Dedifferentiated amniotic fluid mesenchymal stem cell (primary cell): ENCODE measurements at regions not wholly inside any gene's neighbourhood (a gene's known extent, or its start where the extent isn't known, plus 50 kb on each side); places are given as distances from the start of the nearest gene placed in this dataset.
"Not testable (repeated sequence)": the region's sequence is repeated elsewhere in the genome, so short reads cannot be mapped to it uniquely, and the experiment has no call there.

Experiments
- DNase-seq: peaks from one replicate; pipeline ENCODE4 v3.0.0-alpha.2; 2016; ENCODE audit errors: extremely low spot score

GRCh38 chr3:73868688-73869315, 244.1 kb upstream of the PDZRN3 start:
- DNase-seq, result peak; percentile 62

- no peak for DNase-seq
Observed at GRCh38 chr3:73867524-73867923, 242.8 kb upstream of the PDZRN3 start.

GRCh38 chr3:73866846-73867245, 242.1 kb upstream of the PDZRN3 start:
- DNase-seq, result no peak

GRCh38 chr3:73863546-73864079, 238.9 kb upstream of the PDZRN3 start:
- no peak for DNase-seq

- no peak for DNase-seq
Observed at GRCh38 chr3:73855813-73856212, 231.1 kb upstream of the PDZRN3 start.

GRCh38 chr3:73848173-73848906, 223.6 kb upstream of the PDZRN3 start:
- DNase-seq, result peak; percentile 31

- no peak for DNase-seq
Observed at GRCh38 chr3:73846951-73847350, 222.2 kb upstream of the PDZRN3 start.

- DNase-seq, result no peak
Observed at GRCh38 chr3:73839032-73839431, 214.3 kb upstream of the PDZRN3 start.

- no peak for DNase-seq
Observed at GRCh38 chr3:73835945-73836344, 211.2 kb upstream of the PDZRN3 start.

GRCh38 chr3:73832426-73832825, 207.7 kb upstream of the PDZRN3 start:
- DNase-seq, result no peak

GRCh38 chr3:73828348-73828747, 203.6 kb upstream of the PDZRN3 start:
- DNase-seq, result no peak

- no peak for DNase-seq
Observed at GRCh38 chr3:73827725-73828211, 203.0 kb upstream of the PDZRN3 start.

GRCh38 chr3:73827204-73827603, 202.5 kb upstream of the PDZRN3 start:
- no peak for DNase-seq

GRCh38 chr3:73820896-73821295, 196.2 kb upstream of the PDZRN3 start:
- DNase-seq, result not testable (repeated sequence)

GRCh38 chr3:73820431-73820830, 195.7 kb upstream of the PDZRN3 start:
- no peak for DNase-seq

- no peak for DNase-seq
Observed at GRCh38 chr3:73815966-73816365, 191.2 kb upstream of the PDZRN3 start.

- DNase-seq, result no peak
Observed at GRCh38 chr3:73813692-73814292, 189.1 kb upstream of the PDZRN3 start.

- DNase-seq, result no peak
Observed at GRCh38 chr3:73813291-73813690, 188.6 kb upstream of the PDZRN3 start.

- DNase-seq, result no peak
Observed at GRCh38 chr3:73812054-73812453, 187.3 kb upstream of the PDZRN3 start.

GRCh38 chr3:73808862-73809509, 184.2 kb upstream of the PDZRN3 start:
- DNase-seq, result no peak

GRCh38 chr3:73805435-73805834, 180.7 kb upstream of the PDZRN3 start:
- no peak for DNase-seq

GRCh38 chr3:73804204-73804603, 179.5 kb upstream of the PDZRN3 start:
- no peak for DNase-seq
